ENCODE measurements at regions not wholly inside any gene's neighbourhood (a gene's known extent, or its start where the extent isn't known, plus 50 kb on each side); places are given as distances from the start of the nearest gene placed in this dataset.

DNA sequence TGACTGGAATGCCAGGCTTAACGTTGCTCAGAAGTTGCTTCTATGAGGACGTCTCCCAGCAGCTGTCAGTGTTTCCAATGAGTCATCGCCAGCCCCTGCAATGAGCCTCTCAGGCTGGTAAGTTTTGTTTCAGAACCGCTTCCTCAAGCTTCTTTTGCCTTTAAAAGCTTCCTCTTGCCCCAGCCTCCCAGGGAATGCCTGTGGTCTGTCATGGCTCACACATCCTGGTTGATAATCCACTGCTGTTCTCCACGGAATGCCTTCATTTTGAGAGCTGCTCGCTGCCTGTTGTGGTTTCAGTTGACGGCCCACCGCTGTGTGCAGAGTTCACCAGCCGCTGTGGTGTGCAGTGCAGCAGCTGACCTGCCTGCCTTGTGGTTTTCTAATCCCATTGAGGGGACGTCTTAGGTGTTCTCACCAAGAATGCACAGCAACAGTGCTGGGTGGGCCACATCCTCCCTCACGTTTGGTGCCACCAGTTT is 96.4 kb downstream of the RTP5 start:
- TF ChIP-seq, protein P1, sequence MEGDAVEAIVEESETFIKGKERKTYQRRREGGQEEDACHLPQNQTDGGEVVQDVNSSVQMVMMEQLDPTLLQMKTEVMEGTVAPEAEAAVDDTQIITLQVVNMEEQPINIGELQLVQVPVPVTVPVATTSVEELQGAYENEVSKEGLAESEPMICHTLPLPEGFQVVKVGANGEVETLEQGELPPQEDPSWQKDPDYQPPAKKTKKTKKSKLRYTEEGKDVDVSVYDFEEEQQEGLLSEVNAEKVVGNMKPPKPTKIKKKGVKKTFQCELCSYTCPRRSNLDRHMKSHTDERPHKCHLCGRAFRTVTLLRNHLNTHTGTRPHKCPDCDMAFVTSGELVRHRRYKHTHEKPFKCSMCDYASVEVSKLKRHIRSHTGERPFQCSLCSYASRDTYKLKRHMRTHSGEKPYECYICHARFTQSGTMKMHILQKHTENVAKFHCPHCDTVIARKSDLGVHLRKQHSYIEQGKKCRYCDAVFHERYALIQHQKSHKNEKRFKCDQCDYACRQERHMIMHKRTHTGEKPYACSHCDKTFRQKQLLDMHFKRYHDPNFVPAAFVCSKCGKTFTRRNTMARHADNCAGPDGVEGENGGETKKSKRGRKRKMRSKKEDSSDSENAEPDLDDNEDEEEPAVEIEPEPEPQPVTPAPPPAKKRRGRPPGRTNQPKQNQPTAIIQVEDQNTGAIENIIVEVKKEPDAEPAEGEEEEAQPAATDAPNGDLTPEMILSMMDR (IDR thresholded peaks at IDR 0.05; ENCODE audit: insufficient read depth, low read length, poor library complexity, severe bottlenecking): no peak
- no peak for TF ChIP-seq EZH2phosphoT487 (conservative IDR thresholded peaks at IDR 0.05; ENCODE audit: low read length)

Data from SU-DHL-6 (cell line).